ENCODE measurements at regions not wholly inside any gene's neighbourhood (a gene's known extent, or its start where the extent isn't known, plus 50 kb on each side); places are given as distances from the start of the nearest gene placed in this dataset.

- TF ChIP-seq CTCF (conservative IDR thresholded peaks at IDR 0.05) (no peak), EZH2 (IDR thresholded peaks at IDR 0.05; ENCODE audit: low read depth) (no peak)
Measured at GRCh38 chrX:131843987-131844386, 179.1 kb upstream of the STK26 start.

All from PC-9 (cell line).